ENCODE measurements at regions not wholly inside any gene's neighbourhood (a gene's known extent, or its start where the extent isn't known, plus 50 kb on each side); places are given as distances from the start of the nearest gene placed in this dataset.

DNA sequence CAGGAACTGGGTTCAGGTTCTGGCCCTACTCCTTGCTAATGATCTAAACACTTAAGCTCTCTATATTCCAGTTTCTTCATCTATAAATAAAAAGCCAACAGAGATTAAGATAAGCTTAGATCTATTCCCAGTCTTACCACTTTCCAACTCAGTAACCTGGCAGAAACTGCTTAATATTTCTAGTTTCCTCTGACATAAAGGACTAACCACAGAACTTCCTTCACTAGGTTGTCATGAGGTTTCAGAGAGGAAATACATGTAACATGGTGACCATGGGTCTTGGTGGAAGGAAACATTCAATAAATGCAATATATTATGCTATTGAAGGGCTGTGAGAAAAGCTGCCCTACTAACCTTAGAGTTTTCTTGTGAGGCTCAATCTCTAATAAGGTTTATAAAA lies 114.4 kb upstream of the PDE1A start:
- no peak for ATAC-seq
- no peak for TF ChIP-seq ZNF274 (IDR thresholded peaks at IDR 0.05; ENCODE audit: borderline replicate concordance, low read depth, low read length)
- CTCF ChIA-PET (ENCODE audit: low intra/inter-chr PET ratio), result no interaction called here

DNA sequence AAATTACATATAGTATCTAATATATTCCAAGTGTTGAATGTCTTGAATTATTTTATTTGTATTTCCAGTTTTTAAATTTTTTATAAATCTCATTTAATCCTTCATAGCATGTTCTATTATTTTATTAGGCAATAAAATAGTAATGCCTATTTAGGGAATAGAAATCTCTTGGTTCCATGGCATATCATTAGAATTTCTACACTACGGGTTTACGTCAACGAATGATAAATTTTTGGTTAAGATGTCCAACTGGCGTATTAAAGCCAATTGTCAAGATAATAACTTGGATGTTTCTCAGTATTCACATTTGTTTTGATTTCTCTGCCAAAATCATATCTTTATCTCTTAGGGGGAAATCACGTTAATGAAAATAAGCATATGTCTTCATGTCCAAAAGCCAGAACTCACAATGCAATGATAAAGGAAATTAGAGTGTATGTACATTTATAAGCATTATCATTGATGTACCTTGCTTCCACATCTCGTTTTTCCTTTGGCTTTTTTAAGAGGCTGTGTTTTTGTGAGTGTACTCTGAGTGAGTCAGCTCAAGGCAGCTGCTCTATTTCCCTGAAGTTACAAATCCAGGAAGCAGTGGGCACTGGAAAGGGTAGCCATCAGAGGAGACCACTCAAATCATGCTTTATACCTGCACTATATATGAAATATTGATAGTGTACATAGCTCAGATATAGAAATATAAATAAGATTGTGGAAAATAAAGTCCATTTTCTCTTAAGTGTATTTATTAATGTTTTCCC lies 115.8 kb upstream of the PDE1A start:
- DNase-seq (ENCODE audit: extremely low read depth in 1 of 4, low spot score in 3 of 4) (no peak), ATAC-seq (no peak), FAIRE-seq (no peak)
- TF ChIP-seq HDAC3 (IDR thresholded peaks at IDR 0.05; ENCODE audit: borderline replicate concordance, partially characterized antibody) (no peak), NFRKB (IDR thresholded peaks at IDR 0.05; ENCODE audit: low read depth) (no peak), SP1 (CRISPR knock-in tag; IDR thresholded peaks at IDR 0.05) (no peak), RAD51 (IDR thresholded peaks at IDR 0.05; ENCODE audit: borderline replicate concordance, low read depth) (no peak)
- H3K27me3 ChIP-seq (ENCODE audit: control insufficient read depth in 2 of 2, insufficient read depth in 2 of 2, low read length in 2 of 2), result no peaks in the 10 kb centered on the region
- H3K4me3 ChIP-seq, result no peak overlapping the region
- H3K9me1 ChIP-seq (ENCODE audit: control insufficient read depth, insufficient read depth, low read length), result no peaks in the 10 kb centered on the region
- H3K9me3 ChIP-seq (replicated peaks; ENCODE audit: control insufficient read depth, insufficient read depth, low read depth, low read length), result no peaks in the 10 kb centered on the region
- no peak overlapping the region for H3K27ac ChIP-seq (ENCODE audit: extremely low read depth, low read depth, low read length)
- H3K4me1 ChIP-seq (replicated peaks in 1 of 2; ENCODE audit: control insufficient read depth in 2 of 2, insufficient read depth in 2 of 2, low read length in 2 of 2), result no peaks in the 10 kb centered on the region
- no peak overlapping the region for H2AFZ ChIP-seq (ENCODE audit: low read depth, low read length)
- in situ Hi-C loops (cut with MboI), result no loop called here
- H3K9ac ChIP-seq (ENCODE audit: insufficient read depth in 1 of 2, low read depth in 2 of 2, low read length in 2 of 2), result no peak overlapping the region
- 10% methylated on average over 6 of the region's 6 CpGs for WGBS (ENCODE audit: insufficient coverage, low coverage, missing lambda C conversion rate)
- ChIA-PET POLR2A (no interaction called here), CTCF (ENCODE audit: low intra/inter-chr PET ratio) (no interaction called here)
- no peaks in the 10 kb centered on the region for H3K36me3 ChIP-seq (ENCODE audit: control insufficient read depth, insufficient read depth, low read length)
- BruUV-seq (replicated peaks), result no TSS peak
- no peaks in the 10 kb centered on the region for H4K20me1 ChIP-seq (replicated peaks; ENCODE audit: control insufficient read depth, insufficient read depth, low read length)
- intact Hi-C loops (cut with micrococcal nuclease), result no loop called here
- no peaks in the 10 kb centered on the region for H3K79me2 ChIP-seq (ENCODE audit: control insufficient read depth, insufficient read depth, low read length)
- no peak overlapping the region for H3K4me2 ChIP-seq (ENCODE audit: insufficient read depth, low read length)

More for the DNA sequence above, 114.4 kb upstream of the PDE1A start:
- FAIRE-seq (no peak), DNase-seq (ENCODE audit: extremely low read depth in 1 of 4, low spot score in 3 of 4) (no peak)
- no peak overlapping the region for H3K4me3 ChIP-seq
- no peaks in the 10 kb centered on the region for H3K79me2 ChIP-seq (ENCODE audit: control insufficient read depth, insufficient read depth, low read length)
- H3K4me2 ChIP-seq (ENCODE audit: insufficient read depth, low read length), result no peak overlapping the region
- no peaks in the 10 kb centered on the region for H4K20me1 ChIP-seq (replicated peaks; ENCODE audit: control insufficient read depth, insufficient read depth, low read length)
- H3K36me3 ChIP-seq (ENCODE audit: control insufficient read depth, insufficient read depth, low read length), result no peaks in the 10 kb centered on the region
- H3K27me3 ChIP-seq (ENCODE audit: control insufficient read depth in 2 of 2, insufficient read depth in 2 of 2, low read length in 2 of 2), result no peaks in the 10 kb centered on the region
- BruUV-seq (replicated peaks), result no TSS peak
- H3K9me3 ChIP-seq (replicated peaks; ENCODE audit: control insufficient read depth, insufficient read depth, low read depth, low read length), result no peaks in the 10 kb centered on the region
- H3K9me1 ChIP-seq (ENCODE audit: control insufficient read depth, insufficient read depth, low read length), result no peaks in the 10 kb centered on the region
- H2AFZ ChIP-seq (ENCODE audit: low read depth, low read length), result no peak overlapping the region
- no peak overlapping the region for H3K27ac ChIP-seq (ENCODE audit: extremely low read depth, low read depth, low read length)
- H3K9ac ChIP-seq (ENCODE audit: insufficient read depth in 1 of 2, low read depth in 2 of 2, low read length in 2 of 2), result no peak overlapping the region
- intact Hi-C loops (cut with micrococcal nuclease), result no loop called here
- POLR2A ChIA-PET, result no interaction called here
- no peaks in the 10 kb centered on the region for H3K4me1 ChIP-seq (replicated peaks in 1 of 2; ENCODE audit: control insufficient read depth in 2 of 2, insufficient read depth in 2 of 2, low read length in 2 of 2)
- in situ Hi-C loops (cut with MboI), result no loop called here

Data from K562 (cell line).